HG03108 (cell line): ENCODE measurements at regions not wholly inside any gene's neighbourhood (a gene's known extent, or its start where the extent isn't known, plus 50 kb on each side); places are given as distances from the start of the nearest gene placed in this dataset.
"Not testable (repeated sequence)": the region's sequence is repeated elsewhere in the genome, so short reads cannot be mapped to it uniquely, and the experiment has no call there.

Experiments used
- ATAC-seq: cut with Tn5 transposase; IDR thresholded peaks from one replicate; pipeline ENCODE4 v1.9.1; 2021; ENCODE audit warnings: moderate library complexity; ENCODE audit not compliant: unreplicated experiment

- ATAC-seq: not testable (repeated sequence)
These were observed 1246.0 kb upstream of the PABPC4L start for GRCh38 chr4:135447598-135447997.

GRCh38 chr4:135434936-135435335 lies 1233.3 kb upstream of the PABPC4L start:
- ATAC-seq: no peak

GRCh38 chr4:135429528-135429927 lies 1227.9 kb upstream of the PABPC4L start:
- no peak for ATAC-seq

GRCh38 chr4:135418353-135418752 lies 1216.8 kb upstream of the PABPC4L start:
- ATAC-seq: no peak

- ATAC-seq: no peak
These were observed 1210.6 kb upstream of the PABPC4L start for GRCh38 chr4:135412213-135412612.

GRCh38 chr4:135411251-135411650 lies 1209.7 kb upstream of the PABPC4L start:
- ATAC-seq: no peak

- not testable (repeated sequence) for ATAC-seq
These were observed 1207.7 kb upstream of the PABPC4L start for GRCh38 chr4:135409261-135409660.

- ATAC-seq: no peak
These were observed 1206.5 kb upstream of the PABPC4L start for GRCh38 chr4:135408109-135408508.

- not testable (repeated sequence) for ATAC-seq
These were observed 1205.0 kb upstream of the PABPC4L start for GRCh38 chr4:135406597-135406996.

- no peak for ATAC-seq
These were observed 1184.4 kb upstream of the PABPC4L start for GRCh38 chr4:135385830-135386581.

GRCh38 chr4:135383356-135384288 lies 1182.0 kb upstream of the PABPC4L start:
- ATAC-seq: no peak

- no peak for ATAC-seq
These were observed 1180.8 kb upstream of the PABPC4L start for GRCh38 chr4:135382280-135382959.

GRCh38 chr4:135372131-135372530 lies 1170.5 kb upstream of the PABPC4L start:
- no peak for ATAC-seq

- ATAC-seq: no peak
These were observed 1169.5 kb upstream of the PABPC4L start for GRCh38 chr4:135371137-135371536.

GRCh38 chr4:135368831-135369230 lies 1167.2 kb upstream of the PABPC4L start:
- ATAC-seq: no peak

GRCh38 chr4:135365065-135365464 lies 1163.5 kb upstream of the PABPC4L start:
- ATAC-seq: no peak

GRCh38 chr4:135359128-135359527 lies 1157.5 kb upstream of the PABPC4L start:
- no peak for ATAC-seq

- ATAC-seq: no peak
These were observed 1155.5 kb upstream of the PABPC4L start for GRCh38 chr4:135357091-135357490.

GRCh38 chr4:135354876-135355275 lies 1153.3 kb upstream of the PABPC4L start:
- no peak for ATAC-seq

- ATAC-seq: no peak
These were observed 1151.4 kb upstream of the PABPC4L start for GRCh38 chr4:135353008-135353407.

GRCh38 chr4:135344492-135344891 lies 1142.9 kb upstream of the PABPC4L start:
- no peak for ATAC-seq
